HUES64 (cell line): ENCODE measurements at regions not wholly inside any gene's neighbourhood (a gene's known extent, or its start where the extent isn't known, plus 50 kb on each side); places are given as distances from the start of the nearest gene placed in this dataset.

ENCODE experiments used
- H3K27ac ChIP-seq: 2 replicates; pipeline ENCODE4 v1.7.0; 2013; ENCODE audit warnings: low read depth, low read length, inconsistent platforms
- H3K27me3 ChIP-seq: 2 replicates; pipeline ENCODE4 v1.6.1; 2013; ENCODE audit warnings: mild to moderate bottlenecking, low read length; ENCODE audit not compliant: insufficient read depth
- H3K36me3 ChIP-seq: 2 replicates; pipeline ENCODE4 v1.6.1; 2013; ENCODE audit warnings: mild to moderate bottlenecking, low read length; ENCODE audit not compliant: insufficient read depth
- H3K4me1 ChIP-seq: 2 replicates; pipeline ENCODE4 v1.6.1; 2013; ENCODE audit warnings: mild to moderate bottlenecking, low read length, moderate library complexity; ENCODE audit not compliant: insufficient read depth
- H3K4me3 ChIP-seq: 2 replicates; pipeline ENCODE4 v1.5.1; 2013; ENCODE audit warnings: mild to moderate bottlenecking, low read length, moderate library complexity
- H3K9ac ChIP-seq: 2 replicates; pipeline ENCODE4 v1.6.1; 2013; ENCODE audit warnings: mild to moderate bottlenecking, low read depth, low read length
- H3K9me3 ChIP-seq: 2 replicates; pipeline ENCODE4 v1.6.1; 2013; ENCODE audit warnings: low read depth, low read length; ENCODE audit not compliant: insufficient read depth
- WGBS: fragments of 150-250, 120-280 bp; methylation state at CpG from one replicate; pipeline ENCODE4 v1.1.7; 2013; ENCODE audit warnings: missing lambda C conversion rate; 5-methylcytosine and 5-hydroxymethylcytosine counted together

DNA sequence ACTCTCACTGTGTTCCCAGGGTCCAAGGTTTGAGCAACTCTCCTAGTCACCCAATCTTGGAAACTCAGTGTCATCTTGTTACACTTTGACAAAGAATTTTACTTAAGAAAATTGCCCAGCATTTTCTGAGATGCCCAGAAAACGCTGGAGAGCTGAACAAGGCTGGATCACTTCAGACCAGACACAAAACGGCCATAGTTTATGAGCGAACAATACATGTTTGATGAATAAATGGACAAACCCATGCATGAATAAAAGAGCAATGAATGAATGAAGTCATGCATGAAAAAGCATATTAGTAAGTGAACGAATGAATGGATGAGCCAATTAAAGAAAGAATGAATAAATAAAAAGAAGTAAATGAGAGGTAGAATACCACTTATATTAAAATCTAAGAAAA lies 103.8 kb downstream of the MATN1 start:
- H3K4me3 ChIP-seq, result no peak overlapping the region
- no peak overlapping the region for H3K27ac ChIP-seq
- H3K9me3 ChIP-seq, result peaks cover 16% of the 10 kb centered on the region
- H3K4me1 ChIP-seq, result peaks cover 6% of the 10 kb centered on the region; the same call in 1 of the 2 replicates
- no peaks in the 10 kb centered on the region for H3K27me3 ChIP-seq
- 91% methylated on average over 4 of the region's 4 CpGs for WGBS
- H3K9ac ChIP-seq, result no peak overlapping the region
- H3K36me3 ChIP-seq, result no peaks in the 10 kb centered on the region

DNA sequence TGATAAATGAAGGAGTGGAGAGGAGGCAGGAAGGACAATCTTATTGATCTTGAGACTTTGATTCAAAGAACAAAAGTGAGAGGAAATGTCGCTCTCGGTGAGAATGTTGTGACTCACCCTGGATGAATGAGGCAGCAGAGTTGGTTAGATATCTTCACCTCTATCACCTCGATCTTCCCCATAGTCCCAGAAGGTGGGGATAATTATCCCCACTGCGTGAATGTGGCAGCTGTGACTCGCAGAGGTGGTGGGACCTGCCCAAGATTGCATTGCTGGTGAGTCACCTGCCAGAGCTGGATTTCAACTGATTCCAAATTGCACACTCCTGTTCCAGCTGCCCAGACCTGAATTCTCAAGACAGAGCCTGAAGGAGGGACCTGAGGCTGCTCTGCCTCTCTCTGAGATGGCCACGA lies 105.0 kb downstream of the MATN1 start:
- peaks cover 3% of the 10 kb centered on the region for H3K9me3 ChIP-seq
- H3K9ac ChIP-seq, result no peak overlapping the region
- no peaks in the 10 kb centered on the region for H3K36me3 ChIP-seq
- no peaks in the 10 kb centered on the region for H3K27me3 ChIP-seq
- peaks cover 6% of the 10 kb centered on the region; the same call in 1 of the 2 replicates for H3K4me1 ChIP-seq
- H3K27ac ChIP-seq, result no peak overlapping the region
- 71% methylated on average over 6 of the region's 6 CpGs for WGBS
- H3K4me3 ChIP-seq, result no peak overlapping the region

DNA sequence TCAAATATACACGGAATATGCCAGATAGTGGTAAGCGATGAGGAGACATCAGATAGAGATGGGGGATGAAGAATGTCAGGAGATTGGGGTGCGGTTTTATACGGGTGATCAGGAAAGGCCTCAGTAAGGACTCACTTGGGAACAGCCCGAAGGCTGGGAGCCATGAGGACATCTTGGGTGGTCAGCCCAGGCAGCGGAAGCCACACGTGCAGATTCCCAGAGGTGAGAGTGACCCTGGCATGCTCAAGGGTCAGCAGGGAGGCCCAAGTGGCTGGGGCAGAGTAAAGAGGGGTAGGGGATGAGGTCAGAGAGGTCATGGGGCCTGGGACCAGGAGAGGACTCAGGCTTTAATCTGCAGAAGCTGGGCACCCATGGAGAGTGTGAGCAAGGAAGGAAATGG lies 106.6 kb downstream of the MATN1 start:
- no peak overlapping the region for H3K9ac ChIP-seq
- H3K36me3 ChIP-seq, result no peaks in the 10 kb centered on the region
- H3K9me3 ChIP-seq, result no peaks in the 10 kb centered on the region
- 94% methylated on average over 7 of the region's 7 CpGs for WGBS
- H3K27me3 ChIP-seq, result no peaks in the 10 kb centered on the region
- H3K4me3 ChIP-seq, result no peak overlapping the region
- H3K27ac ChIP-seq, result no peak overlapping the region
- H3K4me1 ChIP-seq, result peaks cover 6% of the 10 kb centered on the region; the same call in 1 of the 2 replicates

DNA sequence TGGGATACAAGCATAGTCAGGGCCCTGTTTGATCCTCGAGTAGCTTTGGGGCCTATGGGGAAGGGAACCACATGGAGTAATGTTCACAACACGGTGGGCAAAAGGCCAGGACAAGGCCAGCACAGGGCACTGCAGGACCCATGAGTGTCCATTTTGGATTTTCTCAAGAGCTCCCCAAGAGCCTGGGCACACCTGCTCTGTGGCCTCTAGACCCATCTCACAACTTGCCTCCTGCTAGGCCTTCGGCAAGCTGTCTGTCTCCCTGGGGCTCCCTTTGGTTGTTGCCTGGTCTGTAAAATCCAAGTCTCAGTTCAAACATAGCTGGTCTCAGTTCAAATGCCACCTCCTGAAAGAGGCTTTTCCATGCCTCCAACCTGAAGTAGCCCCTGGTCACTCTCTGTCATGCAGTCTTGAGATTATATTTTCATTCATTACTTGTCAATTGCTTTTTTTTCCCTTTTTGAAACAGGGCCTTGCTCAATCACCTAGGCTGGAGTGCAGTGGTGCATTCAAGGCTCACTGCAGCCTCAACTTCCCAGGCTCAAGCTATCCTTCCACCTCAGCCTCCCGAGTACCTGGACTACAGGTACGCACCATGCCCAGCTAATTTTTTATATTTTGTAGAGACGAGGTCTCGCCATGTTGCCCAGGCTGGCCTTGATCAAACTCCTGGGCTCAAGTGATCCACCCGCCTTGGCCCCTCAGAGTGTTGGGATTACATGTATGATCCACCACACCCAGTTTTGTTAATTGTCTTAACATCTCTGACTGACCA lies 107.4 kb downstream of the MATN1 start:
- Histone ChIP-seq H3K36me3 (no peaks in the 10 kb centered on the region), H3K4me1 (peaks cover 6% of the 10 kb centered on the region; the same call in 1 of the 2 replicates), H3K9me3 (no peaks in the 10 kb centered on the region), H3K27ac (no peak overlapping the region), H3K4me3 (no peak overlapping the region), H3K27me3 (no peaks in the 10 kb centered on the region), H3K9ac (no peak overlapping the region)
- WGBS, result 96% methylated on average over 8 of the region's 8 CpGs

DNA sequence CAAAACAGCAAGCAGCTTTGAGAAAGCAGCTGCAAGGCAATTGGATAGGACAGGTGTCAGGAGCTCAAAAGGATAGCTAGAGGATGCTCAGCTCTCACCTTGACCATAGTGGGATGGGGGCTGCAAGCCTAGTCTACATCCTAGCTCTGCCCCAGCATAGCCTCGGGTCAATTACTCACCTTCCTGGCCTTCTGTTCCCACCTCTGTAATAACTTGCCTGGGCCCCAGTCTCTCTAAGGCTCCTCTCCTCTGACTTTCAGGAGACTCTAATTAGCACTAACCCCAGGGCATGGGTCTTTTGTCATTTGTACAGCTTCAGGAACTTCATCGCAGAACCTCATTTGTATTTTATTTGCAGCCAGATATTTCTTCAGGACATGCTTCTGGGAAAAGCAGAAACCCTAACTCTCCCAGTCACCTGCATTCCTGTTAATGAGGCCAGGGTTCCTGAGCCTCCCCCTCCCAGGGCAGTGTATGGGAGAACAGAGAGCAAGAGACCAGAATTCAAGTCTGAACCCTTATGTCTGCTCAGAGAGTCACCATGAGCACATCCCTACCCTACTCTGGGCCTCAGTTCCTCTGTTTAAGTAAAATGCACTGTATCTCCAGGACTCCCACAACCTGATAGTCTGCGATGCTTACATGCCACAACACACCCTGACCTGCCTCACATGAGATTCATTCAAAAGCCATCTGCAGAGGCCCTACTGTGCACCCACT lies 108.1 kb downstream of the MATN1 start:
- no peak overlapping the region for H3K9ac ChIP-seq
- H3K36me3 ChIP-seq, result no peaks in the 10 kb centered on the region
- no peak overlapping the region for H3K27ac ChIP-seq
- H3K9me3 ChIP-seq, result no peaks in the 10 kb centered on the region
- 71% methylated on average over 3 of the region's 3 CpGs for WGBS
- peaks cover 6% of the 10 kb centered on the region; the same call in 1 of the 2 replicates for H3K4me1 ChIP-seq
- H3K27me3 ChIP-seq, result no peaks in the 10 kb centered on the region
- H3K4me3 ChIP-seq, result no peak overlapping the region

DNA sequence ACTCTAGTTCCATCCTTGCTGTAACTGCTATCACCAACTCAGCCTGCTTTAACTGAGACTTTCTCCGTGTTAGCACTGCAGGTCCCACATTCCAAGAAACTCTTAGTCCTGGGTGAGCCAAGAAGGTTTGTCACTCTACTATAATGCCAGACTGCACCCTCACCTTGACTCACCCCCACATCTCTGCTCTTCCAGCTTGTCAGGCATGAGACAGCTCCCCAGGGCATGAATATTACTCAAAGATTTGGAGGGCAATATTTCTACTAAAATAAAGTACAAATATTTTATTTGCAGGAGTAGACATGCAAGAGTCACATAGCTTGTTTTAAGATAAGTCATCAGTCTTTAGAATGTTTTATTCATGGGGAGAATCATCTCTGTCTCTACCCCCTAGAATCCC lies 110.2 kb downstream of the MATN1 start:
- Histone ChIP-seq H3K27ac (no peak overlapping the region), H3K27me3 (no peaks in the 10 kb centered on the region), H3K9me3 (no peaks in the 10 kb centered on the region), H3K36me3 (no peaks in the 10 kb centered on the region), H3K4me1 (peaks cover 4% of the 10 kb centered on the region; the same call in 1 of the 2 replicates), H3K9ac (no peak overlapping the region), H3K4me3 (no peak overlapping the region)
- WGBS, result 78% methylated on average over 1 of the region's 1 CpG

DNA sequence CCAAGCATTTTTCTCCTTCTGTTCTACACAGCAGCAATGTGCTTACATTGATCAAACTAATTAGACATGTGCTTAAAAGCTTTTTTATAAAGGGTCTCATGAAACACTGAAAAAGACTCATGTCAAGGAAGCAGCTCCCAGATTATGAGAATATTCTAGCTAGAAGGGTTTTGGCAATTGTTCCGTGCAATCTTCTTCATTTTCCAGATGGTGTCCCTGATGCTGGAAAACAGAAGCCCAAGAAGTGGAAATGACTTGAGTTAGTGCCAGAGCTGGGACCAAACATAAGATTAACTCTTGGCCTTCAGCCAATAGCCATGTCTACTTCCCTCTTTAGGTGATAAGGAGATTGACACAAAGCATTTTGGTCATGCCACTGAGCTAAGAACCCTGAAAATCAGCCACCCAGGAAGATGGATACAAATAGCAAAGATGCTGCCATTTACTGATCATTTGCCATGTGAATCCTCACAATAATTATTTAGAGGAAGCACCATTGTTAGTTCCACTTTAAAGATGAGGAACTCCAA lies 110.8 kb downstream of the MATN1 start:
- no peak overlapping the region for H3K27ac ChIP-seq
- H3K9me3 ChIP-seq, result no peaks in the 10 kb centered on the region
- no peaks in the 10 kb centered on the region for H3K4me1 ChIP-seq
- no peak overlapping the region for H3K4me3 ChIP-seq
- WGBS, result 100% methylated on average over 1 of the region's 1 CpG
- no peaks in the 10 kb centered on the region for H3K36me3 ChIP-seq
- H3K27me3 ChIP-seq, result no peaks in the 10 kb centered on the region
- no peak overlapping the region for H3K9ac ChIP-seq

DNA sequence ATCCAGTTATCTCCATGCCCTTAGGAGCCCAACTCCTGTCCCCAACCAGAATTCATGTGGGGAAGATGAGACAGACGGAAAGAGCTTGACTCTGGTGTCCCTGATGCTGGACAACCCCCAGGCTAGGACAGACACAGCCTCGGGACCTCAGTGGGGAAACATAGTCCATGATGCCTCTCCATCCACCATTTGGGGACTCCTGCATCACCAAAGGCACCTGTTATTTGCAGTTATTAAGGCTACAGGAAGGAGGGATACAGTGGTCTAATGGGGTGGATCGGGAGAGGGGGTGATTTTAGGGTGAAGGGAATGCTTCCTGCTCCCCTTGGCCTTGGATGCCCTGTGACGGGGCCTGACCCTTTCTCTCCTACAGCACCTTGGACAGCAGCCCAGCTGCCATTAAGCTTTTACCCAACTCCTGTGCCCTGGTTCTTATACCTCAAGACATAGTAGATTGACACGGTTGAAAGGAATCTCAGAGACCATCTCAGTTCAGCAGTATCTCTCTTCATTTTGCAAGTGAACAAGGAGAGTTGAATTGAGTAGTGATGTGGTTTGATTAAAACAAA lies 111.6 kb downstream of the MATN1 start:
- no peaks in the 10 kb centered on the region for H3K4me1 ChIP-seq
- H3K27me3 ChIP-seq, result no peaks in the 10 kb centered on the region
- no peak overlapping the region for H3K9ac ChIP-seq
- WGBS, result 73% methylated on average over 5 of the region's 5 CpGs
- no peaks in the 10 kb centered on the region for H3K9me3 ChIP-seq
- no peak overlapping the region for H3K4me3 ChIP-seq
- no peak overlapping the region for H3K27ac ChIP-seq
- no peaks in the 10 kb centered on the region for H3K36me3 ChIP-seq

DNA sequence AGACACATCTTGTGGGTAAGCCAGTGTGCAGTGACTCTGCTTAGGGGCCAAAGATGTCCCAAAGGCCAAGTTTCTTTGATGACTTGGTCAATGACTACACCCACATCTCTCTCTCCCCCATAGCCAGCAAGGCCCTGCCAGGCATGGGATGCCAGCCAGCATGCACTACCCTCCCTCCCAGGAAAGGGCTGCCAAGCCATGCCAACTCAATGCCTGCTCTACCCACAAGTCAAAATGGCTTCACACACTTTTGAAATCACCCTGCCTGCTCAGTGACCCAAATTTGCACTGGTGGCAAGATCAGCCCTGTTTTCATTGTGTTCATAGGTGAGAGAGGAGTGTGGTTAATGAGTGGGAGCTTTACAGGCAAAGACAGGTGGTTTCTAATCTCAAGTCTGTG lies 112.5 kb downstream of the MATN1 start:
- Histone ChIP-seq H3K27me3 (no peaks in the 10 kb centered on the region), H3K9me3 (no peaks in the 10 kb centered on the region), H3K9ac (no peak overlapping the region), H3K4me3 (no peak overlapping the region), H3K36me3 (no peaks in the 10 kb centered on the region), H3K27ac (no peak overlapping the region), H3K4me1 (no peaks in the 10 kb centered on the region)

DNA sequence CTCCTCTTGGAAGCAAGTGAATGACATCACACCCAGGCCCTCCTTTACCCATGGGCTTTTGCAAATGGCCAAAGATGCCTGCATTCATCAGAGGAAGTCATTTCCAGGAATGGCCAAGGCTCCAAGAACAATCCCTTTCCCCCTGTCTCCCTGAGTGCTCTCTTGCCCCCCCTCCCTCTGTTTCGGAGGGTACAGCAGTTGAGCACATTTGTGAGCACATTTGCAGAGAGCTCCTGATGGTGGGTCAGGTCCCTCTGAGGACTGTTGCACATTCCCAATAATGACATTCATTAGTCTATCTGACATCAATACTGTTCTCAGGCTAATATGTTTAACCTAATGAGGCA lies 113.4 kb downstream of the MATN1 start:
- H3K4me3 ChIP-seq, result no peak overlapping the region
- no peaks in the 10 kb centered on the region for H3K36me3 ChIP-seq
- H3K27ac ChIP-seq, result no peak overlapping the region
- H3K9me3 ChIP-seq, result no peaks in the 10 kb centered on the region
- WGBS, result 67% methylated on average over 1 of the region's 1 CpG
- H3K27me3 ChIP-seq, result no peaks in the 10 kb centered on the region
- H3K9ac ChIP-seq, result no peak overlapping the region
- no peaks in the 10 kb centered on the region for H3K4me1 ChIP-seq

DNA sequence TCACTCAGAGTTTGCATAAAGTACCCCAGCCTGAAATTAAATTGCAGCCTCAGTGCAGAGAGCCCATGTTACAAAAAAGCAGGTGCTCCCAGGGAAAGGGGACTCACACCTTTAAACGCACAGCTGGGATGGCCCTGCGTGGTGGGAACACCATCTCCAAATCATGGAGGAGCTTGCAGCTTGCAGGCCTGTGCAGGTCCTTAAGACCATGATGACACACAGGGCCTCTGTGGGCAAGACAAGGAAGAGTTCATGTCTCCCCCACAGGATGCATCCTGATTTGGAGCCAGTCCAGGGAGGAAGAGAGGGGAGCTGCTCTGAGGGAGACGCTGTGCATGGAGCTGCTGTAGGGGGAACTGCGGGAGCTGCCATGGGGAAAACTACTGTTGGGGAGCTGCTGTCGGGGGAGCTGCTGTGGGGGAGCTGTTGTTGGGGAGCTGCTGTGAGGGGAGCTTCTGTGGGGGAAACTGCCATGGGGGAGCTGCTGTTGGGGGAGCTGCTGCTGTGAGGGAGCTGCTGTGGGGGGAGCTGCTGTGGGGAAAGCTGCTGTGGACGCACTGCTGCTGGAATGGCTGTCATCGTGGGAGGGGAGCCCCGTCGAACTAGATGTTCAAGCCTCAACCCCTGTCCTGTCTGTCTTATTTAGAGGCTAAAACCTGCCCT lies 113.9 kb downstream of the MATN1 start:
- WGBS, result 87% methylated on average over 9 of the region's 9 CpGs

More for the DNA sequence above, 113.9 kb downstream of the MATN1 start:
- H3K27me3 ChIP-seq, result no peaks in the 10 kb centered on the region
- no peak overlapping the region for H3K27ac ChIP-seq
- H3K9me3 ChIP-seq, result no peaks in the 10 kb centered on the region
- no peaks in the 10 kb centered on the region for H3K36me3 ChIP-seq
- H3K4me1 ChIP-seq, result no peaks in the 10 kb centered on the region
- no peak overlapping the region for H3K4me3 ChIP-seq
- no peak overlapping the region for H3K9ac ChIP-seq
